Lung (tissue), 11 donors: ENCODE measurements at regions not wholly inside any gene's neighbourhood (a gene's known extent, or its start where the extent isn't known, plus 50 kb on each side); places are given as distances from the start of the nearest gene placed in this dataset.

Experiments
- ATAC-seq: fragments of 200-7000 bp; cut with Tn5 transposase; one replicate; pipeline ENCODE4 v1.9.1; 2020; ENCODE audit warnings: moderate number of reproducible peaks; ENCODE audit not compliant: insufficient read depth, low FRiP score
- DNase-seq, 3 donors: peaks; one replicate each; pipeline ENCODE4 v3.0.0-alpha.2; 2013 to 2017
- H3K27ac ChIP-seq, 2 donors: one replicate each; pipeline ENCODE4 v1.5.1; 2013; ENCODE audit warnings: mild to moderate bottlenecking in 2 of 2, moderate library complexity in 2 of 2, control low read depth in 1 of 2, inconsistent platforms in 1 of 2, low read depth in 1 of 2, low read length in 1 of 2
- H3K27me3 ChIP-seq, 3 donors: one replicate each; pipeline ENCODE4 v1.5.1; 2013; ENCODE audit warnings: low read length in 2 of 3; ENCODE audit not compliant: control insufficient read depth in 3 of 3, insufficient read depth in 3 of 3
- H3K36me3 ChIP-seq, 4 donors: one replicate each; pipeline ENCODE4 v1.5.1; 2013; ENCODE audit warnings: low read length in 4 of 4, mild to moderate bottlenecking in 1 of 4, moderate library complexity in 1 of 4; ENCODE audit not compliant: control insufficient read depth in 4 of 4, insufficient read depth in 4 of 4
- H3K4me1 ChIP-seq, 5 donors: one replicate each; pipeline ENCODE4 v1.5.1; 2013; ENCODE audit warnings: low read length in 5 of 5, mild to moderate bottlenecking in 2 of 5, moderate library complexity in 1 of 5; ENCODE audit not compliant: control insufficient read depth in 5 of 5, insufficient read depth in 5 of 5
- H3K4me3 ChIP-seq: one replicate; pipeline ENCODE4 v1.5.1; 2013; ENCODE audit warnings: mild to moderate bottlenecking, control low read depth, moderate library complexity
- H3K9ac ChIP-seq, 2 donors: one replicate each; pipeline ENCODE4 v1.5.1; 2013; ENCODE audit warnings: low read length in 2 of 2, control low read depth in 1 of 2; ENCODE audit not compliant: insufficient read depth in 1 of 2
- H3K9me3 ChIP-seq, 4 donors: one replicate each; pipeline ENCODE4 v1.5.1; 2013; ENCODE audit warnings: low read length in 3 of 4, mild to moderate bottlenecking in 1 of 4, moderate library complexity in 1 of 4; ENCODE audit not compliant: control insufficient read depth in 4 of 4, insufficient read depth in 3 of 4
- WGBS, 2 donors: extraction: QIAGEN DNeasy Blood & Tissue Kit; methylation state at CpG; one replicate each; pipeline ENCODE4 v1.1.7; 2013; 5-methylcytosine and 5-hydroxymethylcytosine counted together
- TF ChIP-seq, protein P1 (sequence below): IDR thresholded peaks from 2 replicates; pipeline ENCODE4 v1.5.1; 2012; ENCODE audit warnings: mild to moderate bottlenecking; ENCODE audit errors: control extremely low read depth, extremely low read depth
- donor health status: control.
- donor health status: control.
- donor health status: Bipolar disorder and iron deficiency.
- donor health status: healthy.
- donor health status: DM: yes; HTN: yes; CAD: no.

- Histone ChIP-seq H3K4me3 (no peak overlapping the region), H3K27me3 (no peaks in the 10 kb centered on the region), H3K36me3 (no peaks in the 10 kb centered on the region), H3K9me3 (peaks cover 0 to 2% (median under 1%) of the 10 kb centered on the region in 4 donors), H3K4me1 (no peaks in the 10 kb centered on the region), H3K9ac (no peak overlapping the region), H3K27ac (no peak overlapping the region)
- TF ChIP-seq, protein P1, sequence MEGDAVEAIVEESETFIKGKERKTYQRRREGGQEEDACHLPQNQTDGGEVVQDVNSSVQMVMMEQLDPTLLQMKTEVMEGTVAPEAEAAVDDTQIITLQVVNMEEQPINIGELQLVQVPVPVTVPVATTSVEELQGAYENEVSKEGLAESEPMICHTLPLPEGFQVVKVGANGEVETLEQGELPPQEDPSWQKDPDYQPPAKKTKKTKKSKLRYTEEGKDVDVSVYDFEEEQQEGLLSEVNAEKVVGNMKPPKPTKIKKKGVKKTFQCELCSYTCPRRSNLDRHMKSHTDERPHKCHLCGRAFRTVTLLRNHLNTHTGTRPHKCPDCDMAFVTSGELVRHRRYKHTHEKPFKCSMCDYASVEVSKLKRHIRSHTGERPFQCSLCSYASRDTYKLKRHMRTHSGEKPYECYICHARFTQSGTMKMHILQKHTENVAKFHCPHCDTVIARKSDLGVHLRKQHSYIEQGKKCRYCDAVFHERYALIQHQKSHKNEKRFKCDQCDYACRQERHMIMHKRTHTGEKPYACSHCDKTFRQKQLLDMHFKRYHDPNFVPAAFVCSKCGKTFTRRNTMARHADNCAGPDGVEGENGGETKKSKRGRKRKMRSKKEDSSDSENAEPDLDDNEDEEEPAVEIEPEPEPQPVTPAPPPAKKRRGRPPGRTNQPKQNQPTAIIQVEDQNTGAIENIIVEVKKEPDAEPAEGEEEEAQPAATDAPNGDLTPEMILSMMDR = no peak
- ATAC-seq (no peak), DNase-seq (peak; percentile 18 to 65 (median 63))
- 81 to 82% methylated on average over 12 of the region's 12 CpGs for WGBS, 2 donors
Observed at GRCh38 chr14:38737686-38738407, 365.2 kb downstream of the SEC23A start.

GRCh38 chr14:38735005-38735404, 368.0 kb downstream of the SEC23A start:
- ATAC-seq = no peak
- Histone ChIP-seq H3K4me1 (no peaks in the 10 kb centered on the region), H3K27ac (no peak overlapping the region), H3K36me3 (no peaks in the 10 kb centered on the region), H3K9ac (no peak overlapping the region), H3K4me3 (no peak overlapping the region), H3K27me3 (no peaks in the 10 kb centered on the region), H3K9me3 (peaks cover 0 to 2% (median under 1%) of the 10 kb centered on the region in 4 donors)
- 47 to 65% methylated on average over 5 of the region's 5 CpGs for WGBS, 2 donors
- TF ChIP-seq, protein P1 = no peak
- no peak for DNase-seq

DNA sequence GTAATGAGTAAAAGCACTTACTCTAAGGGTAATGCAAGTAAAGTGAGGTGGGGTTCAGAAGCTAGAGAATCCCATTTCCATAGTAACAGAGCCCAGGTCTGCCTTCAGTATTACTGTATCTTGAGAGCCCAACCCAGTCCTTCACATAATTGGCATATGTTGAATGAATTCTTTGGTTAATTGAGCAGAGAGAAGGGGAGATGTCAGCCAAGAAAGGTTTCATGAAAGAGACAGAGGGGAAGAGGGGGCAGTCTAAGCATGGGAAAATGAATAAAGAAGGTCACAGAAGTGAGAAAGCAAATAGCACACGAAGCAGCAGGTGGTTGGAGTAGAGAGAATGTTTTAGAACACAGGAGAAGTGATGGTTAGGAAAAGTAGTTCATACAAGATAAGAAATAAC, 371.1 kb downstream of the SEC23A start:
- no peaks in the 10 kb centered on the region for H3K36me3 ChIP-seq

More for the DNA sequence above, 371.1 kb downstream of the SEC23A start:
- H3K9ac ChIP-seq = no peak overlapping the region
- TF ChIP-seq, protein P1 = no peak
- no peaks in the 10 kb centered on the region for H3K4me1 ChIP-seq
- H3K9me3 ChIP-seq = peaks cover 0 to 2% (median under 1%) of the 10 kb centered on the region in 4 donors
- H3K4me3 ChIP-seq = no peak overlapping the region
- H3K27me3 ChIP-seq = no peaks in the 10 kb centered on the region
- no peak for ATAC-seq
- DNase-seq = no peak
- no peak overlapping the region for H3K27ac ChIP-seq
- 61 to 67% methylated on average over 1 of the region's 1 CpG for WGBS, 2 donors
